Heart right ventricle (tissue), 16 donors: ENCODE measurements at regions not wholly inside any gene's neighbourhood (a gene's known extent, or its start where the extent isn't known, plus 50 kb on each side); places are given as distances from the start of the nearest gene placed in this dataset.
A peak's percentile ranks its signal among the peaks of the same experiment; 100 is the strongest.

Experiments
- ATAC-seq, 8 donors: fragments of 200-7000 bp; cut with Tn5 transposase; one replicate each; pipeline ENCODE4 v1.9.1; 2020; ENCODE audit warnings: mild to moderate bottlenecking in 8 of 8, moderate library complexity in 8 of 8, moderate number of reproducible peaks in 1 of 8
- DNase-seq, 2 donors: peaks; one replicate each; pipeline ENCODE4 v3.0.0-alpha.2; 2020
- H3K27ac ChIP-seq, 10 donors: fragments of 200-600 bp; sonication (generic) in 2 of 10; one replicate each; pipeline versions ENCODE4 v1.5.0 to v1.8.0; 2020 to 2022; ENCODE audit warnings: mild to moderate bottlenecking in 3 of 10
- H3K27me3 ChIP-seq, 7 donors: fragments of 200-600 bp; one replicate each; pipeline ENCODE4 v1.8.0; 2021 to 2022; ENCODE audit warnings: mild to moderate bottlenecking in 2 of 7
- H3K36me3 ChIP-seq, 9 donors: fragments of 200-600 bp; sonication (generic) in 1 of 9; one replicate each; pipeline versions ENCODE4 v1.5.0 to v1.8.0; 2020 to 2022; ENCODE audit warnings: mild to moderate bottlenecking in 2 of 9
- H3K4me1 ChIP-seq, 9 donors: fragments of 200-600 bp; sonication (generic) in 1 of 9; one replicate each; pipeline versions ENCODE4 v1.5.0 to v1.8.0; 2020 to 2022; ENCODE audit warnings: mild to moderate bottlenecking in 4 of 9
- H3K4me3 ChIP-seq, 10 donors: fragments of 200-600 bp; sonication (generic) in 2 of 10; one replicate each; pipeline versions ENCODE4 v1.5.0 to v1.8.0; 2020 to 2022; ENCODE audit warnings: mild to moderate bottlenecking in 7 of 10, moderate library complexity in 2 of 10
- H3K9me3 ChIP-seq, 11 donors: fragments of 200-600 bp in 10 of 11; sonication (generic) in 2 of 11; one replicate each; pipeline versions ENCODE4 v1.5.0 to v1.8.0; 2013 to 2022; ENCODE audit warnings: mild to moderate bottlenecking in 2 of 11, control low read depth in 1 of 11, moderate library complexity in 1 of 11
- WGBS, 2 donors: extraction: QIAGEN DNeasy Blood & Tissue Kit; methylation state at CpG; one replicate each; pipeline ENCODE4 v1.1.7; 2013; ENCODE audit warnings: inconsistent platforms in 1 of 2; 5-methylcytosine and 5-hydroxymethylcytosine counted together
- intact Hi-C, 10 donors: fragments of 100-400 bp; cut with DNase I; formaldehyde crosslinking; loops; one replicate each; pipeline versions ENCODE4 v1.11.1 to v1.14.2; 2022
- TF ChIP-seq, protein P1 (sequence below), 9 donors: fragments of 200-600 bp; sonication (generic) in 2 of 9; IDR thresholded peaks; one replicate each; pipeline versions ENCODE4 v1.5.0 to v1.8.0; 2021 to 2022; ENCODE audit warnings: antibody characterized with exemption in 9 of 9, mild to moderate bottlenecking in 5 of 9, moderate library complexity in 1 of 9
- donor health status: Arrhythmogenic right ventricular cardiomyopathy.
- donor health status: ischemic (EF 13 %, LVEDD 7.1; RV severe dilation, severe dysfunction).
- donor health status: healthy with polysubstance abuse.
- donor health status: DM: no; HTN: yes; CAD: no.
- donor health status: DM: no; HTN: no; CAD: no.
- donor health status: ischemic (EF 25% LVEDD 6.9; RV normal size, moderate dysfunction).
- donor health status: ischemic (EF 25% LVEDD 5.7; RV mildly dilated, moderate dysfunction).
- donor health status: healthy.
- donor health status: DM: yes; HTN: yes; CAD: no.
- donor health status: Ischemic cardiomyopathy.
- donor health status: ischemic (EF 35%, LVEDD 5.7; RV mildly dilated, moderate dysfunction).
- donor health status: nonischemic (EF 11% LVEDD 7.7; RV severe dilation, severe dysfunction).
- donor health status: DM: yes; HTN: yes; CAD: no.
- donor health status: PGD.
- donor health status: ischemic (EF 29% LVEDD 5.4; RV normal size, mild dysfunction).
- donor health status: nonischemic (EF 23%, LVEDD 6.1; RV moderate dilation, normal function).

DNA sequence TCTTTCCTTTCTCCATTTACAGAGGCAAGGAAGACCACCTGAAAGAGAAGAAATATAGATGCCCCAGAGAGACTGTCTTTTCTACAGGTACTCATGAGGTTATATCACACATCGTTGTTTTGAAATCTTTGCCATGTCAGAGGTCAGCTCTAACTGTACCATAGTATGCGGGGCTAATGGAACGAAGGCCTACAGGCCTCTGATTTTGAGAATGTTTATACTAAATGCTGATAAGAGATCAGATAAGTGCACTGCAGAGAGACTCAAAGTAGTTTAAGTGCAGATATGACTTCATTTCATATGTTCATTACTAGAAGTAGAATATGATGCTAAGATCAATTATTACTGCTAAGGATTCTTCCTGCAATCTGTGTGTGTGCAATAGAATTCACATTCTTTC, 1005.0 kb downstream of the GALC start:
- H3K4me3 ChIP-seq: no peak overlapping the region
- no peaks in the 10 kb centered on the region for H3K4me1 ChIP-seq
- H3K36me3 ChIP-seq: no peaks in the 10 kb centered on the region
- ATAC-seq (no peak), DNase-seq (no peak)
- peaks cover 0 to 7% (median 0%) of the 10 kb centered on the region in 11 donors for H3K9me3 ChIP-seq
- no peak overlapping the region for H3K27ac ChIP-seq
- TF ChIP-seq, protein P1, sequence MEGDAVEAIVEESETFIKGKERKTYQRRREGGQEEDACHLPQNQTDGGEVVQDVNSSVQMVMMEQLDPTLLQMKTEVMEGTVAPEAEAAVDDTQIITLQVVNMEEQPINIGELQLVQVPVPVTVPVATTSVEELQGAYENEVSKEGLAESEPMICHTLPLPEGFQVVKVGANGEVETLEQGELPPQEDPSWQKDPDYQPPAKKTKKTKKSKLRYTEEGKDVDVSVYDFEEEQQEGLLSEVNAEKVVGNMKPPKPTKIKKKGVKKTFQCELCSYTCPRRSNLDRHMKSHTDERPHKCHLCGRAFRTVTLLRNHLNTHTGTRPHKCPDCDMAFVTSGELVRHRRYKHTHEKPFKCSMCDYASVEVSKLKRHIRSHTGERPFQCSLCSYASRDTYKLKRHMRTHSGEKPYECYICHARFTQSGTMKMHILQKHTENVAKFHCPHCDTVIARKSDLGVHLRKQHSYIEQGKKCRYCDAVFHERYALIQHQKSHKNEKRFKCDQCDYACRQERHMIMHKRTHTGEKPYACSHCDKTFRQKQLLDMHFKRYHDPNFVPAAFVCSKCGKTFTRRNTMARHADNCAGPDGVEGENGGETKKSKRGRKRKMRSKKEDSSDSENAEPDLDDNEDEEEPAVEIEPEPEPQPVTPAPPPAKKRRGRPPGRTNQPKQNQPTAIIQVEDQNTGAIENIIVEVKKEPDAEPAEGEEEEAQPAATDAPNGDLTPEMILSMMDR (IDR thresholded peaks at IDR 0.05): no peak
- intact Hi-C loops: no loop called here
- H3K27me3 ChIP-seq: no peaks in the 10 kb centered on the region
- 69 to 83% methylated on average over 3 of the region's 3 CpGs for WGBS, 2 donors

DNA sequence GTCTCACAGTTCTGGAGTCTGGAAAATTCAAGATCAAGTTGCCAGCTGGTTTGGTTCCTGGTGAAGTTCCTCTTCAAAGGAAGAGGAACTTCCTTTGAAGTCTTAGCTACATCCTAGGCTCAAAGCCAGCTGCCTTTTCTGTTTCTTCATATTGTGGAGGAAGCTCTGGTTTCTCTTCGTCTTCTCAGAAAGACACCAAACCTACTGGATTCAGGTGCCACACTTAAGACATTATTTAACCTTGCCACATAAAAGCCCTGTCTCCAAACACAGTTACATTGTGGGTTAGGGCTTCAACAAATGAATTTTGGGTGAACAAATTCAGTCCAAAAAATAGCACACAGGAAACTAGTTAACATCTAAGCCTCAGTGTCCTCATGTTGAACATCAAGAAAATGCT, 1019.8 kb downstream of the GALC start:
- Histone ChIP-seq H3K9me3 (peaks cover 0 to 58% (median 10%) of the 10 kb centered on the region in 11 donors), H3K4me1 (no peaks in the 10 kb centered on the region), H3K36me3 (no peaks in the 10 kb centered on the region), H3K27me3 (no peaks in the 10 kb centered on the region), H3K4me3 (no peak overlapping the region), H3K27ac (no peak overlapping the region)
- ATAC-seq (no peak), DNase-seq (no peak)
- intact Hi-C loops: no loop called here
- TF ChIP-seq, protein P1 (IDR thresholded peaks at IDR 0.05): no peak
- 44 to 71% methylated on average over 1 of the region's 1 CpG for WGBS, 2 donors

DNA sequence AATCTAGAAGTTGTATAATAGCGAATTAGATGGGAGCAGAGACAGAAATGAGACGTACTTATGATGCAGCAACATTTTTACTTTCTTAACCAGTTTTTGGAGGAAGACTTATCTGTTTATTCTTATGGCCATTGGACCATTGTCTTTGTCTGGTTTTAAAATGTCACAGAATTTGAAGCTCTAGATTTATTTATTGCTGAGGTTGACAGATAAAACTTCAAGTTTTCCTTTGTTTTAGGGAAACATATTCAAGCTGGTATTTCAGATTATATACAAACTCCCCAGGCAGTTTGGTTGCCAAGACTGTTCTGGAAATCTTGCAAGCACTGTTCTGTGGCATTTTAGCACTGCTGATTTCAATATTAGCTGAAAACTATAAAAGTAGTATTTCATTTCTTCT, 1021.7 kb downstream of the GALC start:
- TF ChIP-seq, protein P1 (IDR thresholded peaks at IDR 0.05): no peak
- no peaks in the 10 kb centered on the region for H3K27me3 ChIP-seq
- DNase-seq (no peak), ATAC-seq (no peak)
- intact Hi-C loops: no loop called here
- peaks cover 0 to 49% (median 10%) of the 10 kb centered on the region in 11 donors for H3K9me3 ChIP-seq
- H3K36me3 ChIP-seq: no peaks in the 10 kb centered on the region
- 77 to 91% methylated on average over 2 of the region's 2 CpGs for WGBS, 2 donors
- H3K27ac ChIP-seq: no peak overlapping the region
- no peaks in the 10 kb centered on the region for H3K4me1 ChIP-seq
- no peak overlapping the region for H3K4me3 ChIP-seq

DNA sequence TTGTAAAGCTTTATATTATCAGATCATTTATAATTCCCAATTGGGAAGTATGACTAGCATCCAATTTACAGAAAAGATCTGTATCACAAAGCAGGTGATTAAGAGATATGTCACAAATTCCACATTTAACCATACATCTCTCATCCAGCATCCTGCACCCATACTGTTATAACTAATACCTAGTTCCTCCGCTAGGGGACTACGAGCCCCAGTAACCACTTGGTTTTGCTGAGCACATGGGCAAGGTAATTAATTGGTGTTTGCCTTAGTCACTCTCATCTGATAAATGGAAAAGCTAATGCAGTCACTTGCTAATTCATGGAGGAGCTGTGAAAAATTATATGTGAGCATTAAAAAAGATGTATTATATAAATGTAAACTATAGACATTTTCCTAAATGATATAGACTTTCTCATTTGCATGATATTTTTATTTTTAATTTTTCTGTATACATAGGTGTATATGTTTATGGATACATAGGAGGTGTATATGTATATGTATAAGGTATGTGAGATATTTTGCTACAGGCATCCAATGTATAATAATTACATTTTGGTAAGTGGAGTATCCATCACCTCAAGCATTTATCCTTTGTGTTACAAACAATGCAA, 1031.8 kb downstream of the GALC start:
- intact Hi-C loops: no loop called here
- ATAC-seq: no peak
- no peak overlapping the region for H3K4me3 ChIP-seq

More for the DNA sequence above, 1031.8 kb downstream of the GALC start:
- 42 to 43% methylated on average over 2 of the region's 2 CpGs for WGBS, 2 donors
- Histone ChIP-seq H3K36me3 (no peaks in the 10 kb centered on the region), H3K27me3 (no peaks in the 10 kb centered on the region), H3K27ac (no peak overlapping the region), H3K9me3 (peaks cover 0 to 33% (median 6%) of the 10 kb centered on the region in 11 donors), H3K4me1 (no peaks in the 10 kb centered on the region)
- DNase-seq: no peak
- TF ChIP-seq, protein P1 (IDR thresholded peaks at IDR 0.05): peak in 3 of 9 donors; percentile 16 to 34 (median 20)
